GM23338 (cell line): ENCODE measurements at regions not wholly inside any gene's neighbourhood (a gene's known extent, or its start where the extent isn't known, plus 50 kb on each side); places are given as distances from the start of the nearest gene placed in this dataset.
"Not testable (repeated sequence)": the region's sequence is repeated elsewhere in the genome, so short reads cannot be mapped to it uniquely, and the experiment has no call there.

ENCODE experiments used
- CREB1 ChIP-seq: fragments of 250-450 bp; sonication (Bioruptor Pico); IDR thresholded peaks from 2 replicates; pipeline ENCODE4 v1.5.0; 2020; ENCODE audit warnings: low read depth, mild to moderate bottlenecking, moderate library complexity
- EZH2 ChIP-seq: fragments of 200-600 bp; sonication (generic); IDR thresholded peaks from one replicate; pipeline ENCODE4 v1.8.0; 2017; ENCODE audit warnings: antibody characterized with exemption, mild to moderate bottlenecking, low read depth; ENCODE audit not compliant: unreplicated experiment
- EZH2phosphoT487 ChIP-seq: fragments of 200-600 bp; sonication (generic); IDR thresholded peaks from one replicate; pipeline ENCODE4 v1.8.1; 2018; ENCODE audit warnings: antibody characterized with exemption; ENCODE audit not compliant: unreplicated experiment
- POLR2AphosphoS5 ChIP-seq: IDR thresholded peaks from 2 replicates; pipeline ENCODE4 v1.6.1; 2016; ENCODE audit warnings: antibody characterized with exemption, low read depth
- TF ChIP-seq, protein P1 (sequence below), 2 experiments: fragments of 200-600 bp in 1 of 2; sonication (generic) in 1 of 2; conservative IDR thresholded peaks; 2 replicates each; pipeline versions ENCODE4 v1.5.1 to v1.6.1; 2016 to 2017; ENCODE audit warnings: antibody characterized with exemption in 2 of 2, low read depth in 2 of 2, mild to moderate bottlenecking in 2 of 2, moderate library complexity in 1 of 2
- TF ChIP-seq, protein P2 (sequence below): fragments of 250-450 bp; sonication (Bioruptor Pico); IDR thresholded peaks from 2 replicates; pipeline ENCODE4 v1.5.0; 2020; ENCODE audit warnings: mild to moderate bottlenecking, moderate library complexity
- TF ChIP-seq, protein P3 (sequence below): IDR thresholded peaks from one replicate; pipeline ENCODE4 v1.6.1; 2018; ENCODE audit warnings: antibody characterized with exemption; ENCODE audit not compliant: unreplicated experiment

DNA sequence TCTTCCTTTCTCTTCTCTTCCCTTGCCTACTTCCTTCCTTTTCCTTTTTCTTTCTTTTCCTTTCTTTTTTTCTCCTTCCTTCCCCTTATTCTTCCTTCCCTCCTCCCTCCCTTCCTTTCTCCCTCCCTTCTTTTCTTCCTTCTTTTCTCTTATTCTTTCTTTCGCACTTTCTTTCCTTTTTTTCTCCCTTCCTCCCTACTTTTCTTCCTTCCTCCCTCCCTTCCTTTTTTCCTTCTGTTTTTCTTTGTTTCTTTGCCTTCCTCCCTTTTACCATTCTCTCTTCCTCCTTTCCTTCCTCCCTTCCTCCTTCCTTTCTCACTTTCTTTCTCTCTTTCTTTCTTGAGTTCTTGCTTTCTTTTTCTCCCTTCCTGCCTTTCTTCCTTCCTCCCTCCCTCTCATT is 416.5 kb downstream of the ANKRD30B start:
- TF ChIP-seq, protein P1, sequence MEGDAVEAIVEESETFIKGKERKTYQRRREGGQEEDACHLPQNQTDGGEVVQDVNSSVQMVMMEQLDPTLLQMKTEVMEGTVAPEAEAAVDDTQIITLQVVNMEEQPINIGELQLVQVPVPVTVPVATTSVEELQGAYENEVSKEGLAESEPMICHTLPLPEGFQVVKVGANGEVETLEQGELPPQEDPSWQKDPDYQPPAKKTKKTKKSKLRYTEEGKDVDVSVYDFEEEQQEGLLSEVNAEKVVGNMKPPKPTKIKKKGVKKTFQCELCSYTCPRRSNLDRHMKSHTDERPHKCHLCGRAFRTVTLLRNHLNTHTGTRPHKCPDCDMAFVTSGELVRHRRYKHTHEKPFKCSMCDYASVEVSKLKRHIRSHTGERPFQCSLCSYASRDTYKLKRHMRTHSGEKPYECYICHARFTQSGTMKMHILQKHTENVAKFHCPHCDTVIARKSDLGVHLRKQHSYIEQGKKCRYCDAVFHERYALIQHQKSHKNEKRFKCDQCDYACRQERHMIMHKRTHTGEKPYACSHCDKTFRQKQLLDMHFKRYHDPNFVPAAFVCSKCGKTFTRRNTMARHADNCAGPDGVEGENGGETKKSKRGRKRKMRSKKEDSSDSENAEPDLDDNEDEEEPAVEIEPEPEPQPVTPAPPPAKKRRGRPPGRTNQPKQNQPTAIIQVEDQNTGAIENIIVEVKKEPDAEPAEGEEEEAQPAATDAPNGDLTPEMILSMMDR (conservative IDR thresholded peaks at IDR 0.05; ENCODE audit: low read depth in 2 of 2), result not testable (repeated sequence)
- not testable (repeated sequence) for TF ChIP-seq POLR2AphosphoS5; EZH2; EZH2phosphoT487; CREB1 (CRISPR knock-in tag)
- TF ChIP-seq, protein P2, sequence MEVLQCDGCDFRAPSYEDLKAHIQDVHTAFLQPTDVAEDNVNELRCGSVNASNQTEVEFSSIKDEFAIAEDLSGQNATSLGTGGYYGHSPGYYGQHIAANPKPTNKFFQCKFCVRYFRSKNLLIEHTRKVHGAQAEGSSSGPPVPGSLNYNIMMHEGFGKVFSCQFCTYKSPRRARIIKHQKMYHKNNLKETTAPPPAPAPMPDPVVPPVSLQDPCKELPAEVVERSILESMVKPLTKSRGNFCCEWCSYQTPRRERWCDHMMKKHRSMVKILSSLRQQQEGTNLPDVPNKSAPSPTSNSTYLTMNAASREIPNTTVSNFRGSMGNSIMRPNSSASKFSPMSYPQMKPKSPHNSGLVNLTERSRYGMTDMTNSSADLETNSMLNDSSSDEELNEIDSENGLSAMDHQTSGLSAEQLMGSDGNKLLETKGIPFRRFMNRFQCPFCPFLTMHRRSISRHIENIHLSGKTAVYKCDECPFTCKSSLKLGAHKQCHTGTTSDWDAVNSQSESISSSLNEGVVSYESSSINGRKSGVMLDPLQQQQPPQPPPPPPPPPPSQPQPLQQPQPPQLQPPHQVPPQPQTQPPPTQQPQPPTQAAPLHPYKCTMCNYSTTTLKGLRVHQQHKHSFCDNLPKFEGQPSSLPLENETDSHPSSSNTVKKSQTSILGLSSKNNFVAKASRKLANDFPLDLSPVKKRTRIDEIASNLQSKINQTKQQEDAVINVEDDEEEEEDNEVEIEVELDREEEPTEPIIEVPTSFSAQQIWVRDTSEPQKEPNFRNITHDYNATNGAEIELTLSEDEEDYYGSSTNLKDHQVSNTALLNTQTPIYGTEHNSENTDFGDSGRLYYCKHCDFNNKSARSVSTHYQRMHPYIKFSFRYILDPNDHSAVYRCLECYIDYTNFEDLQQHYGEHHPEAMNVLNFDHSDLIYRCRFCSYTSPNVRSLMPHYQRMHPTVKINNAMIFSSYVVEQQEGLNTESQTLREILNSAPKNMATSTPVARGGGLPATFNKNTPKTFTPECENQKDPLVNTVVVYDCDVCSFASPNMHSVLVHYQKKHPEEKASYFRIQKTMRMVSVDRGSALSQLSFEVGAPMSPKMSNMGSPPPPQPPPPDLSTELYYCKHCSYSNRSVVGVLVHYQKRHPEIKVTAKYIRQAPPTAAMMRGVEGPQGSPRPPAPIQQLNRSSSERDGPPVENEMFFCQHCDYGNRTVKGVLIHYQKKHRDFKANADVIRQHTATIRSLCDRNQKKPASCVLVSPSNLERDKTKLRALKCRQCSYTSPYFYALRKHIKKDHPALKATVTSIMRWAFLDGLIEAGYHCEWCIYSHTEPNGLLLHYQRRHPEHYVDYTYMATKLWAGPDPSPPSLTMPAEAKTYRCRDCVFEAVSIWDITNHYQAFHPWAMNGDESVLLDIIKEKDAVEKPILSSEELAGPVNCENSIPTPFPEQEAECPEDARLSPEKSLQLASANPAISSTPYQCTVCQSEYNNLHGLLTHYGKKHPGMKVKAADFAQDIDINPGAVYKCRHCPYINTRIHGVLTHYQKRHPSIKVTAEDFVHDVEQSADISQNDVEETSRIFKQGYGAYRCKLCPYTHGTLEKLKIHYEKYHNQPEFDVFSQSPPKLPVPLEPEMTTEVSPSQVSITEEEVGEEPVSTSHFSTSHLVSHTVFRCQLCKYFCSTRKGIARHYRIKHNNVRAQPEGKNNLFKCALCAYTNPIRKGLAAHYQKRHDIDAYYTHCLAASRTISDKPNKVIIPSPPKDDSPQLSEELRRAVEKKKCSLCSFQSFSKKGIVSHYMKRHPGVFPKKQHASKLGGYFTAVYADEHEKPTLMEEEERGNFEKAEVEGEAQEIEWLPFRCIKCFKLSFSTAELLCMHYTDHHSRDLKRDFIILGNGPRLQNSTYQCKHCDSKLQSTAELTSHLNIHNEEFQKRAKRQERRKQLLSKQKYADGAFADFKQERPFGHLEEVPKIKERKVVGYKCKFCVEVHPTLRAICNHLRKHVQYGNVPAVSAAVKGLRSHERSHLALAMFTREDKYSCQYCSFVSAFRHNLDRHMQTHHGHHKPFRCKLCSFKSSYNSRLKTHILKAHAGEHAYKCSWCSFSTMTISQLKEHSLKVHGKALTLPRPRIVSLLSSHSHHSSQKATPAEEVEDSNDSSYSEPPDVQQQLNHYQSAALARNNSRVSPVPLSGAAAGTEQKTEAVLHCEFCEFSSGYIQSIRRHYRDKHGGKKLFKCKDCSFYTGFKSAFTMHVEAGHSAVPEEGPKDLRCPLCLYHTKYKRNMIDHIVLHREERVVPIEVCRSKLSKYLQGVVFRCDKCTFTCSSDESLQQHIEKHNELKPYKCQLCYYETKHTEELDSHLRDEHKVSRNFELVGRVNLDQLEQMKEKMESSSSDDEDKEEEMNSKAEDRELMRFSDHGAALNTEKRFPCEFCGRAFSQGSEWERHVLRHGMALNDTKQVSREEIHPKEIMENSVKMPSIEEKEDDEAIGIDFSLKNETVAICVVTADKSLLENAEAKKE (CRISPR knock-in tag), result not testable (repeated sequence)
- TF ChIP-seq, protein P3, sequence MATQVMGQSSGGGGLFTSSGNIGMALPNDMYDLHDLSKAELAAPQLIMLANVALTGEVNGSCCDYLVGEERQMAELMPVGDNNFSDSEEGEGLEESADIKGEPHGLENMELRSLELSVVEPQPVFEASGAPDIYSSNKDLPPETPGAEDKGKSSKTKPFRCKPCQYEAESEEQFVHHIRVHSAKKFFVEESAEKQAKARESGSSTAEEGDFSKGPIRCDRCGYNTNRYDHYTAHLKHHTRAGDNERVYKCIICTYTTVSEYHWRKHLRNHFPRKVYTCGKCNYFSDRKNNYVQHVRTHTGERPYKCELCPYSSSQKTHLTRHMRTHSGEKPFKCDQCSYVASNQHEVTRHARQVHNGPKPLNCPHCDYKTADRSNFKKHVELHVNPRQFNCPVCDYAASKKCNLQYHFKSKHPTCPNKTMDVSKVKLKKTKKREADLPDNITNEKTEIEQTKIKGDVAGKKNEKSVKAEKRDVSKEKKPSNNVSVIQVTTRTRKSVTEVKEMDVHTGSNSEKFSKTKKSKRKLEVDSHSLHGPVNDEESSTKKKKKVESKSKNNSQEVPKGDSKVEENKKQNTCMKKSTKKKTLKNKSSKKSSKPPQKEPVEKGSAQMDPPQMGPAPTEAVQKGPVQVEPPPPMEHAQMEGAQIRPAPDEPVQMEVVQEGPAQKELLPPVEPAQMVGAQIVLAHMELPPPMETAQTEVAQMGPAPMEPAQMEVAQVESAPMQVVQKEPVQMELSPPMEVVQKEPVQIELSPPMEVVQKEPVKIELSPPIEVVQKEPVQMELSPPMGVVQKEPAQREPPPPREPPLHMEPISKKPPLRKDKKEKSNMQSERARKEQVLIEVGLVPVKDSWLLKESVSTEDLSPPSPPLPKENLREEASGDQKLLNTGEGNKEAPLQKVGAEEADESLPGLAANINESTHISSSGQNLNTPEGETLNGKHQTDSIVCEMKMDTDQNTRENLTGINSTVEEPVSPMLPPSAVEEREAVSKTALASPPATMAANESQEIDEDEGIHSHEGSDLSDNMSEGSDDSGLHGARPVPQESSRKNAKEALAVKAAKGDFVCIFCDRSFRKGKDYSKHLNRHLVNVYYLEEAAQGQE, result not testable (repeated sequence)
